GM12878 (cell line): ENCODE measurements at regions not wholly inside any gene's neighbourhood (a gene's known extent, or its start where the extent isn't known, plus 50 kb on each side); places are given as distances from the start of the nearest gene placed in this dataset.

Source experiments
- ATAC-seq: fragments of 200-7000 bp; cut with Tn5 transposase; 3 replicates; pipeline ENCODE4 v1.9.1; 2020; ENCODE audit warnings: mild to moderate bottlenecking, moderate library complexity
- BruUV-seq: library from RNA; stranded (reverse); fragments of 400-500 nt; replicated peaks from 2 replicates; lab custom pipeline; 2021; lab: Mats Ljungman, UMichigan
- CTCF ChIA-PET: fragments of 300-600 bp; sonication (Branson Sonifier 250); formaldehyde crosslinking; extraction: SDS; loops from one replicate; lab custom pipeline; 2021; ENCODE audit warnings: inconsistent platforms; lab: Yijun Ruan, JAX
- POLR2A ChIA-PET: fragments of 350-600 bp; formaldehyde crosslinking; extraction: SDS; loops from one replicate; lab custom pipeline; 2021; ENCODE audit warnings: inconsistent platforms; lab: Charles Lee
- RAD21 ChIA-PET: fragments of 300-600 bp; sonication (Branson Sonifier 250); formaldehyde crosslinking; loops from one replicate; lab custom pipeline; 2023; ENCODE audit warnings: antibody characterized with exemption; ENCODE audit not compliant: unreplicated experiment; lab: Charles Lee
- SMC1A ChIA-PET: fragments of 300-600 bp; sonication (Branson Sonifier 250); formaldehyde crosslinking; loops from one replicate; lab custom pipeline; 2023; ENCODE audit not compliant: unreplicated experiment, uncharacterized antibody; lab: Charles Lee
- DNase-seq: peaks from one replicate; pipeline ENCODE4 v3.0.0-alpha.2; 2011; ENCODE audit warnings: low read depth, low spot score
- FAIRE-seq: peaks from 3 replicates; lab custom pipeline; 2011; peaks lifted over from hg19 to GRCh38; lab: Jason Lieb, UNC
- H2AFZ ChIP-seq: 2 replicates; pipeline ENCODE4 v1.6.0; 2011; ENCODE audit warnings: low read depth, low read length, control low read depth; ENCODE audit not compliant: control insufficient read depth
- H3K27ac ChIP-seq: 2 replicates; pipeline ENCODE4 v1.5.1; 2011; ENCODE audit warnings: control low read depth; ENCODE audit not compliant: control insufficient read depth, insufficient read depth
- H3K27me3 ChIP-seq, 2 experiments: replicated peaks in 1 of 2; 2 replicates each; pipeline versions ENCODE4 v1.6.0 to v1.6.1; 2011; ENCODE audit warnings: low read length in 1 of 2; ENCODE audit not compliant: control insufficient read depth in 2 of 2, insufficient read depth in 2 of 2
- H3K36me3 ChIP-seq, 2 experiments: 2 replicates each; pipeline ENCODE4 v1.5.1; 2011; ENCODE audit warnings: low read length in 1 of 2; ENCODE audit not compliant: control insufficient read depth in 2 of 2, insufficient read depth in 2 of 2
- H3K4me1 ChIP-seq: 2 replicates; pipeline ENCODE4 v1.6.1; 2011; ENCODE audit warnings: mild to moderate bottlenecking, low read length, moderate library complexity, mixed read lengths; ENCODE audit not compliant: control insufficient read depth, insufficient read depth
- H3K4me2 ChIP-seq: 2 replicates; pipeline ENCODE4 v1.6.0; 2011; ENCODE audit warnings: control low read depth; ENCODE audit not compliant: control insufficient read depth, insufficient read depth
- H3K4me3 ChIP-seq: fragments of 200-600 bp; sonication (generic); 2 replicates; pipeline ENCODE4 v1.5.1; 2016
- H3K79me2 ChIP-seq: 2 replicates; pipeline ENCODE4 v1.6.0; 2011; ENCODE audit warnings: low read length; ENCODE audit not compliant: control insufficient read depth, insufficient read depth
- H3K9ac ChIP-seq: 2 replicates; pipeline ENCODE4 v1.8.0; 2011; ENCODE audit warnings: low read length, control low read depth, mixed read lengths; ENCODE audit not compliant: control insufficient read depth, insufficient read depth
- H3K9me3 ChIP-seq: replicated peaks from 3 replicates; pipeline ENCODE4 v1.5.1; 2011; ENCODE audit warnings: mild to moderate bottlenecking, low read length; ENCODE audit not compliant: control insufficient read depth, insufficient read depth
- H4K20me1 ChIP-seq: 2 replicates; pipeline ENCODE4 v1.6.0; 2011; ENCODE audit not compliant: control insufficient read depth, insufficient read depth
- BACH1 ChIP-seq: fragments of 450-650 bp; IDR thresholded peaks from 2 replicates; pipeline ENCODE4 v1.6.1; 2017; ENCODE audit warnings: mild to moderate bottlenecking, borderline replicate concordance
- FOXK2 ChIP-seq: fragments of 450-650 bp; IDR thresholded peaks from 2 replicates; pipeline ENCODE4 v1.6.1; 2017; ENCODE audit warnings: mild to moderate bottlenecking, moderate library complexity
- HCFC1 ChIP-seq: fragments of 150-350 bp; IDR thresholded peaks from 2 replicates; pipeline ENCODE4 v1.6.1; 2014; ENCODE audit warnings: low read length
- HDGF ChIP-seq: fragments of 450-650 bp; IDR thresholded peaks from 2 replicates; pipeline ENCODE4 v1.6.1; 2016; ENCODE audit warnings: antibody characterized with exemption
- KLF5 ChIP-seq: fragments of 450-650 bp; IDR thresholded peaks from 2 replicates; pipeline ENCODE4 v1.6.1; 2014; ENCODE audit warnings: mild to moderate bottlenecking; ENCODE audit not compliant: partially characterized antibody
- MEF2B ChIP-seq: fragments of 450-650 bp; IDR thresholded peaks from 2 replicates; pipeline ENCODE4 v1.6.1; 2018; ENCODE audit warnings: mild to moderate bottlenecking, moderate library complexity; ENCODE audit not compliant: partially characterized antibody, poor library complexity, severe bottlenecking
- NBN ChIP-seq: fragments of 450-650 bp; IDR thresholded peaks from 2 replicates; pipeline ENCODE4 v1.6.1; 2016
- POLR2AphosphoS2 ChIP-seq: IDR thresholded peaks from 2 replicates; pipeline ENCODE4 v1.6.1; 2011; ENCODE audit warnings: low read depth, mild to moderate bottlenecking, low read length, improper control_type of control experiment, moderate library complexity
- POLR2AphosphoS5 ChIP-seq: IDR thresholded peaks from 2 replicates; pipeline ENCODE4 v1.6.1; 2011; ENCODE audit warnings: mild to moderate bottlenecking, low read length, inconsistent platforms
- RAD51 ChIP-seq: fragments of 450-650 bp; IDR thresholded peaks from 2 replicates; pipeline ENCODE4 v1.6.1; 2016; ENCODE audit warnings: moderate library complexity, mild to moderate bottlenecking, inconsistent platforms
- RFX5 ChIP-seq: IDR thresholded peaks from 2 replicates; pipeline ENCODE4 v1.6.1; 2011; ENCODE audit warnings: low read depth, low read length, improper control_type of control experiment
- WGBS: methylation state at CpG from one replicate; pipeline ENCODE4 v1.1.6; 2016; ENCODE audit warnings: low lambda C conversion rate; ENCODE audit not compliant: insufficient replicate concordance, insufficient coverage; ENCODE audit errors: missing lambda C conversion rate; 5-methylcytosine and 5-hydroxymethylcytosine counted together
- in situ Hi-C: fragments of 300-500 bp; cut with MboI; formaldehyde crosslinking; loops from 9 replicates; pipeline ENCODE4 v1.14.3; 2018; ENCODE audit warnings: mixed read lengths
- intact Hi-C: fragments of 100-400 bp; cut with micrococcal nuclease; formaldehyde crosslinking; loops from one replicate; pipeline ENCODE4 v1.14.2; 2022; ENCODE audit not compliant: unreplicated experiment
- TF ChIP-seq, protein P1 (sequence below): fragments of 150-350 bp; IDR thresholded peaks from 2 replicates; pipeline ENCODE4 v1.6.1; 2014; ENCODE audit warnings: mild to moderate bottlenecking, low read depth, low read length
- TF ChIP-seq, protein P2 (sequence below), 3 experiments: IDR thresholded peaks in 2 of 3; conservative IDR thresholded peaks in 1 of 3; 2 replicates each; pipeline ENCODE4 v1.5.1; 2011; ENCODE audit warnings: low read depth in 3 of 3, low read length in 3 of 3, mild to moderate bottlenecking in 3 of 3, control low read depth in 2 of 3, moderate library complexity in 2 of 3, inconsistent platforms in 1 of 3, mixed read lengths in 1 of 3; ENCODE audit not compliant: control insufficient read depth in 2 of 3, insufficient read depth in 1 of 3; ENCODE audit errors: extremely low read depth in 1 of 3
- TF ChIP-seq, protein P3 (sequence below): fragments of 450-650 bp; IDR thresholded peaks from 2 replicates; pipeline ENCODE4 v1.6.1; 2018; ENCODE audit warnings: mild to moderate bottlenecking, low read depth, moderate library complexity; ENCODE audit not compliant: partially characterized antibody

DNA sequence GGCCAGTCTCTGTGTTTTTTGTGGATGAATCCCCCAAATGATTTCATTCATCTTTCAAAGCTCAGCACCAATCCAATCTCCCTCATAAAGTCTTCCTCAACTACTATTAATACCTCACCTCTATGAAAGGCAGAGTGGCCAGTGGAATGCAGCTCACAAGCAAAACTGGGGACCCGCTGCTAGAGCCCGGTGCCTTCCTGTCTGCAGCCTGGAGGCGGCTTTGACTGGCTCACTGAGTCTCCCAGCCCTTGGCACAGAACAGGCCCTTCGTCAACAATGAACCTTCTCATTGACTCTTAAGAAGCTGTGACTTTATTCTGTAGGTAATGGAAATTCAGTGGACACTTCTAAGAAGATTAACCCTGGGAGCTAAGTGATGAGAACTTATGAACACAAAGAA lies 86.8 kb upstream of the RAB4A start (continued):
- no peak for TF ChIP-seq HCFC1
- TF ChIP-seq POLR2AphosphoS5 = no peak
- no peak for TF ChIP-seq MEF2B
- TF ChIP-seq, protein P1, sequence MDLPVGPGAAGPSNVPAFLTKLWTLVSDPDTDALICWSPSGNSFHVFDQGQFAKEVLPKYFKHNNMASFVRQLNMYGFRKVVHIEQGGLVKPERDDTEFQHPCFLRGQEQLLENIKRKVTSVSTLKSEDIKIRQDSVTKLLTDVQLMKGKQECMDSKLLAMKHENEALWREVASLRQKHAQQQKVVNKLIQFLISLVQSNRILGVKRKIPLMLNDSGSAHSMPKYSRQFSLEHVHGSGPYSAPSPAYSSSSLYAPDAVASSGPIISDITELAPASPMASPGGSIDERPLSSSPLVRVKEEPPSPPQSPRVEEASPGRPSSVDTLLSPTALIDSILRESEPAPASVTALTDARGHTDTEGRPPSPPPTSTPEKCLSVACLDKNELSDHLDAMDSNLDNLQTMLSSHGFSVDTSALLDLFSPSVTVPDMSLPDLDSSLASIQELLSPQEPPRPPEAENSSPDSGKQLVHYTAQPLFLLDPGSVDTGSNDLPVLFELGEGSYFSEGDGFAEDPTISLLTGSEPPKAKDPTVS = no peak
- TF ChIP-seq RAD51 = no peak

DNA sequence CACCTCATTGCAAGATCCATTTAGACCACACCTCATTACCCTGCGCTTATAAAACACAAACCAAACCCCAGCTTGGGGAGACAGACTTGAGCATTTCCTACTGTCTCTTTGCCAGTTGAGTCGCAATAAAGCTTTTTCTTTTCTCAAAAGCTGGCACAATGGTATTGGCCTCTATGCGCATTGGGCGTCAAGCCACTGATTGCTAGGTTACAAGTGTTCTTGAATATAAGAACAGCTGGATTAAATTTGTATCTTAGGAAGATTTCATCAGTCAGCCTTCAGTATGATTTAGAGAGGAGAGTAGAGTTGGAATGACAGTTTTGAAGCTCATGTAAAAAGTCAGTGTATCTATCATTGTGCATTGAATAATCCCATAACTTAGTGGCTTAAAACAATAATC lies 84.9 kb upstream of the RAB4A start:
- no peak overlapping the region; the same call in 1 of the 2 replicates for H2AFZ ChIP-seq
- WGBS = 97% methylated on average over 4 of the region's 4 CpGs
- H3K36me3 ChIP-seq = no peaks in the 10 kb centered on the region
- RAD21 ChIA-PET = no interaction called here
- no peaks in the 10 kb centered on the region for H3K79me2 ChIP-seq
- TF ChIP-seq HCFC1 = no peak
- TF ChIP-seq NBN = no peak
- no peak for TF ChIP-seq POLR2AphosphoS2
- no peak for TF ChIP-seq FOXK2
- TF ChIP-seq HDGF = no peak
- TF ChIP-seq, protein P2, sequence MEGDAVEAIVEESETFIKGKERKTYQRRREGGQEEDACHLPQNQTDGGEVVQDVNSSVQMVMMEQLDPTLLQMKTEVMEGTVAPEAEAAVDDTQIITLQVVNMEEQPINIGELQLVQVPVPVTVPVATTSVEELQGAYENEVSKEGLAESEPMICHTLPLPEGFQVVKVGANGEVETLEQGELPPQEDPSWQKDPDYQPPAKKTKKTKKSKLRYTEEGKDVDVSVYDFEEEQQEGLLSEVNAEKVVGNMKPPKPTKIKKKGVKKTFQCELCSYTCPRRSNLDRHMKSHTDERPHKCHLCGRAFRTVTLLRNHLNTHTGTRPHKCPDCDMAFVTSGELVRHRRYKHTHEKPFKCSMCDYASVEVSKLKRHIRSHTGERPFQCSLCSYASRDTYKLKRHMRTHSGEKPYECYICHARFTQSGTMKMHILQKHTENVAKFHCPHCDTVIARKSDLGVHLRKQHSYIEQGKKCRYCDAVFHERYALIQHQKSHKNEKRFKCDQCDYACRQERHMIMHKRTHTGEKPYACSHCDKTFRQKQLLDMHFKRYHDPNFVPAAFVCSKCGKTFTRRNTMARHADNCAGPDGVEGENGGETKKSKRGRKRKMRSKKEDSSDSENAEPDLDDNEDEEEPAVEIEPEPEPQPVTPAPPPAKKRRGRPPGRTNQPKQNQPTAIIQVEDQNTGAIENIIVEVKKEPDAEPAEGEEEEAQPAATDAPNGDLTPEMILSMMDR (IDR thresholded peaks at IDR 0.05 in 2 of 3, conservative IDR thresholded peaks at IDR 0.05 in 1 of 3; ENCODE audit: control insufficient read depth in 2 of 3, extremely low read depth in 1 of 3, insufficient read depth in 1 of 3, low read depth in 3 of 3, low read length in 3 of 3) = no peak
- no peak for TF ChIP-seq RFX5
- TF ChIP-seq, protein P3, sequence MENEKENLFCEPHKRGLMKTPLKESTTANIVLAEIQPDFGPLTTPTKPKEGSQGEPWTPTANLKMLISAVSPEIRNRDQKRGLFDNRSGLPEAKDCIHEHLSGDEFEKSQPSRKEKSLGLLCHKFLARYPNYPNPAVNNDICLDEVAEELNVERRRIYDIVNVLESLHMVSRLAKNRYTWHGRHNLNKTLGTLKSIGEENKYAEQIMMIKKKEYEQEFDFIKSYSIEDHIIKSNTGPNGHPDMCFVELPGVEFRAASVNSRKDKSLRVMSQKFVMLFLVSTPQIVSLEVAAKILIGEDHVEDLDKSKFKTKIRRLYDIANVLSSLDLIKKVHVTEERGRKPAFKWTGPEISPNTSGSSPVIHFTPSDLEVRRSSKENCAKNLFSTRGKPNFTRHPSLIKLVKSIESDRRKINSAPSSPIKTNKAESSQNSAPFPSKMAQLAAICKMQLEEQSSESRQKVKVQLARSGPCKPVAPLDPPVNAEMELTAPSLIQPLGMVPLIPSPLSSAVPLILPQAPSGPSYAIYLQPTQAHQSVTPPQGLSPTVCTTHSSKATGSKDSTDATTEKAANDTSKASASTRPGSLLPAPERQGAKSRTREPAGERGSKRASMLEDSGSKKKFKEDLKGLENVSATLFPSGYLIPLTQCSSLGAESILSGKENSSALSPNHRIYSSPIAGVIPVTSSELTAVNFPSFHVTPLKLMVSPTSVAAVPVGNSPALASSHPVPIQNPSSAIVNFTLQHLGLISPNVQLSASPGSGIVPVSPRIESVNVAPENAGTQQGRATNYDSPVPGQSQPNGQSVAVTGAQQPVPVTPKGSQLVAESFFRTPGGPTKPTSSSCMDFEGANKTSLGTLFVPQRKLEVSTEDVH = no peak
- no peak for TF ChIP-seq BACH1
- no peak for TF ChIP-seq MEF2B
- TF ChIP-seq KLF5 = no peak
- TF ChIP-seq, all 136 proteins: peak for 0
- no TSS peak for BruUV-seq
- no peak for DNase-seq
- CTCF ChIA-PET = interaction anchor here (1.0 kb wide), 1 partner anchor 42 kb away, joined by 6 read pairs; no protein-coding TSS in a partner anchor
- Histone ChIP-seq H3K4me3 (no peak overlapping the region), H3K9me3 (no peaks in the 10 kb centered on the region), H3K9ac (no peak overlapping the region), H3K4me2 (no peak overlapping the region), H3K27ac (no peak overlapping the region), H4K20me1 (no peaks in the 10 kb centered on the region), H3K4me1 (peaks cover 9% of the 10 kb centered on the region), H3K27me3 (no peaks in the 10 kb centered on the region; a peak in 1 of 4 replicates)
- POLR2A ChIA-PET = no interaction called here
- in situ Hi-C loops (no loop called here), intact Hi-C loops (no loop called here)
- SMC1A ChIA-PET = interaction anchor here (0.6 kb wide), 1 partner anchor 177 kb away, joined by 3 read pairs; no protein-coding TSS in a partner anchor
- ATAC-seq = no peak
- FAIRE-seq = no peak
